Sigmoid colon (tissue), 6 donors: ENCODE measurements at regions not wholly inside any gene's neighbourhood (a gene's known extent, or its start where the extent isn't known, plus 50 kb on each side); places are given as distances from the start of the nearest gene placed in this dataset.

Experiments used
- DNase-seq: peaks from one replicate; pipeline ENCODE4 v3.0.0-alpha.2; 2019
- H3K27ac ChIP-seq, 4 donors: fragments of 200-600 bp; sonication (generic); one replicate each; pipeline ENCODE4 v1.5.1; 2016 to 2019; ENCODE audit warnings: mild to moderate bottlenecking in 1 of 4
- H3K27me3 ChIP-seq, 3 donors: fragments of 200-600 bp; sonication (generic); one replicate each; pipeline ENCODE4 v1.5.1; 2019; ENCODE audit warnings: mild to moderate bottlenecking in 1 of 3
- H3K36me3 ChIP-seq, 4 donors: fragments of 200-600 bp; sonication (generic); one replicate each; pipeline ENCODE4 v1.5.1; 2016 to 2019
- H3K4me1 ChIP-seq, 4 donors: fragments of 200-600 bp; sonication (generic); one replicate each; pipeline ENCODE4 v1.5.1; 2017 to 2019
- H3K4me3 ChIP-seq, 4 donors: fragments of 200-600 bp; sonication (generic); one replicate each; pipeline ENCODE4 v1.5.1; 2017 to 2019; ENCODE audit warnings: mild to moderate bottlenecking in 2 of 4, moderate library complexity in 1 of 4
- H3K9me3 ChIP-seq, 4 donors: fragments of 200-600 bp in 3 of 4; sonication (generic) in 3 of 4; one replicate each; pipeline versions ENCODE4 v1.5.1 to v1.6.1; 2013 to 2019
- CTCF ChIP-seq, 4 experiments: fragments of 450-650 bp in 3 of 4; fragments of 200-600 bp in 1 of 4; IDR thresholded peaks; one replicate each; pipeline ENCODE4 v1.5.1; 2016 to 2019; ENCODE audit warnings: antibody characterized with exemption in 4 of 4, mild to moderate bottlenecking in 3 of 4, moderate library complexity in 2 of 4
- EP300 ChIP-seq, 4 donors: sonication (generic); formaldehyde crosslinking; IDR thresholded peaks; one replicate each; pipeline ENCODE4 v1.6.1; 2017; ENCODE audit warnings: antibody characterized with exemption in 4 of 4
- POLR2A ChIP-seq, 2 donors: fragments of 450-650 bp; IDR thresholded peaks; one replicate each; pipeline ENCODE4 v1.6.1; 2016; ENCODE audit warnings: antibody characterized with exemption in 2 of 2, mild to moderate bottlenecking in 2 of 2, moderate library complexity in 2 of 2
- POLR2AphosphoS5 ChIP-seq, 4 donors: sonication (generic); formaldehyde crosslinking; IDR thresholded peaks; one replicate each; pipeline ENCODE4 v1.6.1; 2017; ENCODE audit warnings: antibody characterized with exemption in 4 of 4
- WGBS, 2 donors: extraction: QIAGEN DNeasy Blood & Tissue Kit; methylation state at CpG; one replicate each; pipeline ENCODE4 v1.1.7; 2013; 5-methylcytosine and 5-hydroxymethylcytosine counted together
- intact Hi-C: fragments of 100-400 bp; cut with DNase I; formaldehyde crosslinking; loops from one replicate; pipeline ENCODE4 v1.15.1; 2023
- donor health status: healthy with polysubstance abuse.
- donor health status: healthy.

DNA sequence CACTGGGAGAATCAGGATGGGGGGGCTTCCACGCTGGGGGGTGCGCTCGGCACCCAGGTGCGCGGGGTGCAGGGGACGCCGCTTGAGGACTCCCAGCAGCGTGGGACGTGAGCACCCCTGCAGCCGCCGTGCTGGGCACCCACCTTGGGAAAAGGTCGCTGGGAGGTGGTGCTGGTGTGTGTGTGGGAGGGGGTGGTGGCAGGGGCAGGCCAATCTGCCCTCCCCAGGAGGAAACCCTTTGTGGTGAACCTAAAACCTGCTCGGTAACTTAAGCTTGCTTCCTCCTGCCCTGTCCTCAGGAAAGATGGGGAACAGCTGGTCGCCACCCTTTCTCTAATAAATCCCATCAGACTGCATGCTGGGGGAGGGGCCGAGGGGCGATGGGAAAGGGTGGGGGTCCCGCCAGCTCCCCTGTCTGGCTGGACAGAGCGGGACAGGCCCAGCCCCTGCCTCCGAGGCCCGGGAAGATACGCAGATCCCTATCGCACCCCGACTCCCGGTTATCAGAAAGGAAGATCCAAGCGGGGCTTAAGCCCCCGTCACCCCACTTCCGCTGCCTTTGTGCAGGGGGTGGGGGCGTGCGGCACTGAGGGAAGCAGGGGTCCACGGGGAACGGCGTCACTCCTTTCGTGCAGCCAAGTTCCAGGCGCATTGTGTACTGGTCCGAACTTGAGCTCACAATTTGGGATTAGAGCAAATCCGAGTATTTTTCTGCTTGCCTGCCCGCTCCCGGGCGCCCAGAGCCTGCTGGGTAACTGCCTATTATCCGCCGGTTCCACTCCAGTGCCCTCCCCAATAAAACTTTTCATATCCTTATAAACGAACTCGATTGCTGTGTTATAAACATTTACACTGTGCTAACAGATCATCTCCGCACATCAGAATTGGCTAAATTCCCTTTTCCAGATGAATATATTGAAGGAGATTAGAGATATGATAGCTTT lies 64.6 kb downstream of the UNCX start:
- Histone ChIP-seq H3K36me3 (no peaks in the 10 kb centered on the region), H3K4me3 (no peak overlapping the region), H3K27ac (no peak overlapping the region), H3K9me3 (no peaks in the 10 kb centered on the region), H3K27me3 (peaks cover 24 to 90% (median 63%) of the 10 kb centered on the region in 3 donors), H3K4me1 (peaks cover 0 to 9% (median 8%) of the 10 kb centered on the region in 4 donors)
- intact Hi-C loops: no loop called here
- TF ChIP-seq CTCF (IDR thresholded peaks at IDR 0.05) (no peak), POLR2A (IDR thresholded peaks at IDR 0.05) (no peak), EP300 (IDR thresholded peaks at IDR 0.05) (no peak), POLR2AphosphoS5 (IDR thresholded peaks at IDR 0.05) (no peak)
- DNase-seq: no peak
- WGBS, 2 donors: 43 to 45% methylated on average over 44 of the region's 44 CpGs

DNA sequence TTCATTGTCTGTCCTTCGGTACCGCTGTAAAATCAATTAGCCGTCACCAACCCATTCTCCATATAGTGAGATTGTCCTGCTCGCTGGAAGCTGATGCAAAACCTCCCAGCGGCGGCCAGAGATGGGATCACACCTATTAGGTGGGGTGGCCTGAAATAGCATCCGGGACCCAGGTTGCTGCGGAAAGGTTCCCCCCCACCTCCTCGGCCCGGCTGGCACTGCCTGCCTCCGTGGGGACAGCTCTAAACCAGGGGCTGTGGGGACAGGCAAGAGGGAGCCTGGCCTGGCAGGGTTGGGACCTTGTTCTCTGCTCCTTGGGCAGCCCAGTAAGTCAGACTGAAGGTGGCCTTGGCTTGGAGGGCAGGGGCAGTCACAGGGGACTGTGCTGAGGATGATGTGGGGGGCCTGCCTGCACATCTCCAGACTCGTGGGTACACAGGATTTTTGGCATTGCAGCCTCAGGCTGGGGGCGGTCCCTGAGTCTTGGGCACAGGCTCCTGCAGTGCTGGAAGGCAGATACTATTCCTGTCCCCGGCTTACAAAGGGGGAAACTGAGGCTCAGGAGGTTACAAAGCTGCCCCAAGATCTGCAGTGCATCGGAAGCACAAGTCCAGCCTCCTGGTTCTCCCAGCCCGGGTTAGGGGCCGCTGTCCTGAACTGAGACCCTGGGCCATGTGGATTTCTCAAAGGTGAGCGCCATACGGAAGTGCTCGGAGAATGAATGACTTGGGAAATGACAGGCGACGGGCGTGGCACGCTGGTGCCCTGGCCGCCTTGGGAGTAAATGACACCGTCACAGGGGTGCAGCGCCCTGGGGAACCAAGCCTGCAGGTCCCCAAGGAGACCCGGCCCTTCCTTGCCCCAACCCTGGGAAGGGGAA lies 65.6 kb downstream of the UNCX start:
- TF ChIP-seq POLR2AphosphoS5 (IDR thresholded peaks at IDR 0.05) (no peak), POLR2A (IDR thresholded peaks at IDR 0.05) (no peak), CTCF (IDR thresholded peaks at IDR 0.05) (no peak), EP300 (IDR thresholded peaks at IDR 0.05) (no peak)
- no peak for DNase-seq
- WGBS, 2 donors: 44 to 73% methylated on average over 28 of the region's 28 CpGs
- H3K4me1 ChIP-seq: peaks cover 0 to 9% (median 8%) of the 10 kb centered on the region in 4 donors
- no peaks in the 10 kb centered on the region for H3K36me3 ChIP-seq
- no peak overlapping the region for H3K27ac ChIP-seq
- intact Hi-C loops: no loop called here
- H3K9me3 ChIP-seq: no peaks in the 10 kb centered on the region
- no peak overlapping the region for H3K4me3 ChIP-seq
- H3K27me3 ChIP-seq: peaks cover 24 to 80% (median 54%) of the 10 kb centered on the region in 3 donors

DNA sequence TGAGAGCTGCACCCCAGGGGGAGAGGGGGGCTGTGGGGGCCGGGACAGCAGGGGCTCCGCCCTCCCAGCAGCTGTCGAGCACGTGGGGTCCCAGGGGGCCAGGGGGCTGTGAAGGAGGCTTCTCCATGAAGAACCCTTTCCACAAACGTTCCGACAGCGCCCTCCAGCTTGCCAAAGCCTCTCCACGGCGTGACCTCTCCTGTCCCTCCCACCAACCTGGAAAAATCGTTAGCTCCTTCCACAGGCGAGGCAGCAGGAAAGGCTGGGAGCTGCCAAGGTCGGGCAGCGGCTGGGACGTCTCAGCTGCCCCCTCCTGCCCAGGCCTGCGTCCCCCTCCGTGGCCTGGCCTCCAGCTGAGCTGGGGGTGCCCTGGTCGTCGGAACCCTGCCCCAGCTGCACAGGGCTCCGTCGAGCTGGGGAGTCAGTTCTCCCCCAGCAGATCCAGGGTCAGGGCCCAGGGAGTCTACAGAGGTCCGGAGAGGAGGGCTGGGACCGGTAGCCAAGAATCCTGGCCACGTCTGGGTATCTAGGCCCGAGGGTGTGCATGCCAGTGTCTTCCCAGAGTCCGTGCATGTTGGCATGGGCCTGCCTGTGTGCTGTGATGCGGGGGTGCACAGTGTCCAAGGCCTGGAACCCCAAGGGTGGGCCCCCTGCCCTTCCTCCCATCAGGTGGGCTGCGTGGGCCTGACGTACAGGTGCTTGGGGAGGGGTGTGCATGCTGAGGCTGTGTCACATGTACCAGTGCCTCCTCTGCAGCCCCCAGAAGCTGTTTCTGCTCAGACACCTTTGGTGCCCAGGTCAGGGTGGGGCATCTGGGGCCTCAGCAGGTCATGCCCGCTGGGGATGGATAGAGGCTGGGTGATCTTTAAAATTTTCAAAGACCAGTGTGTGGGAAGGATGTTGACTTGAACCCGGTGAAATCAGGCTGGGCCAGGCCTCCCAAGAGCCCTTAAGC lies 66.5 kb downstream of the UNCX start:
- Histone ChIP-seq H3K9me3 (no peaks in the 10 kb centered on the region), H3K36me3 (no peaks in the 10 kb centered on the region), H3K4me1 (peaks cover 0 to 9% (median 8%) of the 10 kb centered on the region in 4 donors), H3K27ac (no peak overlapping the region), H3K27me3 (peaks cover 20 to 71% (median 47%) of the 10 kb centered on the region in 3 donors), H3K4me3 (no peak overlapping the region)
- no peak for TF ChIP-seq CTCF (IDR thresholded peaks at IDR 0.05)
- no peak for TF ChIP-seq POLR2A (IDR thresholded peaks at IDR 0.05)
- TF ChIP-seq POLR2AphosphoS5 (IDR thresholded peaks at IDR 0.05): no peak
- no peak for TF ChIP-seq EP300 (IDR thresholded peaks at IDR 0.05)
- 45 to 64% methylated on average over 30 of the region's 30 CpGs for WGBS, 2 donors
- intact Hi-C loops: no loop called here
- DNase-seq: no peak

GRCh38 chr7:1300206-1300605 lies 67.5 kb downstream of the UNCX start:
- TF ChIP-seq EP300 (IDR thresholded peaks at IDR 0.05) (no peak), CTCF (IDR thresholded peaks at IDR 0.05) (no peak), POLR2AphosphoS5 (IDR thresholded peaks at IDR 0.05) (no peak), POLR2A (IDR thresholded peaks at IDR 0.05) (no peak)
- WGBS, 2 donors: 69 to 78% methylated on average over 8 of the region's 8 CpGs
- peaks cover 0 to 9% (median 8%) of the 10 kb centered on the region in 4 donors for H3K4me1 ChIP-seq
- no peaks in the 10 kb centered on the region for H3K9me3 ChIP-seq
- no peak overlapping the region for H3K27ac ChIP-seq
- intact Hi-C loops: no loop called here
- H3K27me3 ChIP-seq: peaks cover 18 to 68% (median 43%) of the 10 kb centered on the region in 3 donors
- H3K36me3 ChIP-seq: no peaks in the 10 kb centered on the region
- H3K4me3 ChIP-seq: no peak overlapping the region
- DNase-seq: no peak
